Activated T-cell treated with anti-CD3 and anti-CD28 coated beads, Interleukin-2, amount 50 U/mL, for 4 hours (primary cell): ENCODE measurements at regions not wholly inside any gene's neighbourhood (a gene's known extent, or its start where the extent isn't known, plus 50 kb on each side); places are given as distances from the start of the nearest gene placed in this dataset.

ENCODE experiments used
- ATAC-seq, 2 donors: fragments of 200-7000 bp; cut with Tn5 transposase; one replicate each; pipeline ENCODE4 v1.10.0; 2021
- DNase-seq: peaks from one replicate; pipeline ENCODE4 v3.0.0-alpha.2; 2020
- H3K27me3 Mint-ChIP-seq: one replicate; pipeline ENCODE4 v1.8.0; 2021; ENCODE audit warnings: low read depth, mixed read lengths
- H3K36me3 Mint-ChIP-seq: one replicate; pipeline ENCODE4 v1.8.0; 2022; ENCODE audit warnings: mixed read lengths; ENCODE audit not compliant: insufficient read depth
- H3K4me1 Mint-ChIP-seq: one replicate; pipeline ENCODE4 v1.8.0; 2021; ENCODE audit warnings: low read depth, mixed read lengths
- H3K4me3 Mint-ChIP-seq: one replicate; pipeline ENCODE4 v1.8.0; 2021; ENCODE audit warnings: mild to moderate bottlenecking, moderate library complexity, mixed read lengths
- H3K9me3 Mint-ChIP-seq: one replicate; pipeline ENCODE4 v1.8.0; 2021; ENCODE audit warnings: mixed read lengths

DNA sequence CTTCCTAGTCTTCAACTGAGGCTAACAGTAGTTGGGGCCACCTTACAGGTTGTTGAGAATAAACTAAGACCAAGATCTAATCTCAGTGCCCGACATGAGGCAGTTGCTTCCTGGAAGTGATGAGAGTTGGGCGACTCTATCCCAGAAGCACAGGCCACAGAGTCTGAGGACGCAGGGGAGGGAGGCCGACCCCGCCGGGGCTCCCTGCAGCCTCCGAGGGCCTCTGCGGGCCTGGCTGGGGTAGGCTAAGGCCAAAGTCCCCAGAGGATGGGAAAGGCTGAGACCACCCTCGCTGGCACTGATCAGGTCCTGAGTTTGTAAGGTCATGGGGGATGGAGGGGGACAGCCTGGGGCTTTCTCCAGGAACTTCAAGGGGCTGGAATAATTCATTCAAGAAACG lies 74.0 kb downstream of the ENGASE start:
- Mint-ChIP-seq H3K4me1 (no peaks in the 10 kb centered on the region), H3K36me3 (no peaks in the 10 kb centered on the region), H3K4me3 (no peak overlapping the region), H3K27me3 (peaks cover 8% of the 10 kb centered on the region), H3K9me3 (no peaks in the 10 kb centered on the region)
- ATAC-seq (no peak), DNase-seq (no peak)

DNA sequence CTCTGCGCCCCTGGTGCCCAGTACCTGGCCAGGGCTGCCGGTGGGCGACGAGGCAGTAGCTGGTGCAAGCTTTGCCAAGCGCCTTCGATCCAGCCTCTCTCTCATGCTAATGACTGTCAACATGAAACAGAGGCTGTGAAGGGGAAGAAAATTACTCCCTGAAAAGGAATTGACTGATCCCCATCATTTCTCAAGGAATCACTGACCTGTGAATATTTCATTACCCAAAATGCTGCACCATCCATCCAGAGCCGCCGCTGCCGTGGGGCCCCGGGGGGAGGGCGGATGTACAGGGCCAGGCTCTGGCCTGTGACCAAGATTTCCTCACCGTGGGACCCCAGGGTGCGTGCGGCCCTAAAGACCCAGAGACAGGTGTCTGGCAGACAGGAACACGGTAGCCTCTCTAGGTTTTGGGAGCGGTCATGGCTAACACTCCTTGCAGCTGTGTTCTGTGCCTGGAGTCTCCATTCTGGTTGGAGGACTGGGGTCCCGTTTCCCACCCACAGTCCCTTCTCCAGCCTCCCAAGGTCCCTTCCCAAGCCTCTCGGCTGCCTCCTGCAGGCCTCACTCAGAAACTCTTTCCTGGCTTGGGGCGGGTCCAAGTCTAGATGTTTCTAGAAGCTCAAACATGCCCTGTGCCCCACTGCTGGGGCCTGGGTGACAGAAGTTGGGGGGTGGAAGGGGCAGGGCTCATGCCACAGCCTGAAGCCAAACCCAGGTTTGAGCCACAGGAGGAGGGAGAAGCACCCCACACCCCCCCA lies 73.3 kb downstream of the ENGASE start:
- no peak overlapping the region for H3K4me3 Mint-ChIP-seq
- no peaks in the 10 kb centered on the region for H3K4me1 Mint-ChIP-seq
- no peaks in the 10 kb centered on the region for H3K9me3 Mint-ChIP-seq
- ATAC-seq: no peak
- no peak for DNase-seq
- no peaks in the 10 kb centered on the region for H3K36me3 Mint-ChIP-seq
- H3K27me3 Mint-ChIP-seq: peaks cover 8% of the 10 kb centered on the region

DNA sequence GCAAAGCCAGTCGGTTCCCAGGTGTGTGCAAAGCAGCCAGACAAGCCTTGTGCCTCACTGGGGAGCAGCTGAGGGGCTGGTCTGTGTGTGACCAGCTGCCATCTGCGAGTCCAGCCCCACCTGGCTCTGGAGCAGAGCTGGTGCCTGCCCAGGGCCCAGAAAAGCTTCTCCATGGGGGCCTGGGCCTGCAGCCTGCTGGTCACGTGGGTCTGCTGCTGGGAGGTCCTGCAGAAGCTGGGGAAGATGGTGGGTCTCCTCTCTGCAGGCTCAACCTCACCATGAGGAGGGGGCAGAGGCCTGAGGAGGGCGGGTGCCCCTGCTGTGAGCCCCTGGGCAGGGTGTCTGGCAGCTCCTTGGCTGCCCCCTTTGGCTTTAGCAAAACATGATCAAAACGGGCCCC lies 71.9 kb downstream of the ENGASE start:
- Mint-ChIP-seq H3K4me1 (no peaks in the 10 kb centered on the region), H3K4me3 (no peak overlapping the region), H3K9me3 (no peaks in the 10 kb centered on the region), H3K27me3 (peaks cover 13% of the 10 kb centered on the region), H3K36me3 (no peaks in the 10 kb centered on the region)
- ATAC-seq (no peak), DNase-seq (no peak)

- Mint-ChIP-seq H3K36me3 (no peaks in the 10 kb centered on the region), H3K4me1 (no peaks in the 10 kb centered on the region), H3K4me3 (no peak overlapping the region), H3K27me3 (peaks cover 11% of the 10 kb centered on the region), H3K9me3 (no peaks in the 10 kb centered on the region)
- no peak for ATAC-seq
- no peak for DNase-seq
Observed at GRCh38 chr17:79145548-79145947, 70.9 kb downstream of the ENGASE start.

GRCh38 chr17:79144133-79144532 lies 69.5 kb downstream of the ENGASE start:
- no peak overlapping the region for H3K4me3 Mint-ChIP-seq
- no peak for ATAC-seq
- peaks cover 11% of the 10 kb centered on the region for H3K27me3 Mint-ChIP-seq
- H3K9me3 Mint-ChIP-seq: no peaks in the 10 kb centered on the region
- no peaks in the 10 kb centered on the region for H3K36me3 Mint-ChIP-seq
- no peak for DNase-seq
- H3K4me1 Mint-ChIP-seq: no peaks in the 10 kb centered on the region

- no peak for DNase-seq
- no peak for ATAC-seq
- Mint-ChIP-seq H3K27me3 (peaks cover 12% of the 10 kb centered on the region), H3K4me1 (no peaks in the 10 kb centered on the region), H3K9me3 (no peaks in the 10 kb centered on the region), H3K36me3 (no peaks in the 10 kb centered on the region), H3K4me3 (no peak overlapping the region)
Observed at GRCh38 chr17:79142375-79142774, 67.8 kb downstream of the ENGASE start.

DNA sequence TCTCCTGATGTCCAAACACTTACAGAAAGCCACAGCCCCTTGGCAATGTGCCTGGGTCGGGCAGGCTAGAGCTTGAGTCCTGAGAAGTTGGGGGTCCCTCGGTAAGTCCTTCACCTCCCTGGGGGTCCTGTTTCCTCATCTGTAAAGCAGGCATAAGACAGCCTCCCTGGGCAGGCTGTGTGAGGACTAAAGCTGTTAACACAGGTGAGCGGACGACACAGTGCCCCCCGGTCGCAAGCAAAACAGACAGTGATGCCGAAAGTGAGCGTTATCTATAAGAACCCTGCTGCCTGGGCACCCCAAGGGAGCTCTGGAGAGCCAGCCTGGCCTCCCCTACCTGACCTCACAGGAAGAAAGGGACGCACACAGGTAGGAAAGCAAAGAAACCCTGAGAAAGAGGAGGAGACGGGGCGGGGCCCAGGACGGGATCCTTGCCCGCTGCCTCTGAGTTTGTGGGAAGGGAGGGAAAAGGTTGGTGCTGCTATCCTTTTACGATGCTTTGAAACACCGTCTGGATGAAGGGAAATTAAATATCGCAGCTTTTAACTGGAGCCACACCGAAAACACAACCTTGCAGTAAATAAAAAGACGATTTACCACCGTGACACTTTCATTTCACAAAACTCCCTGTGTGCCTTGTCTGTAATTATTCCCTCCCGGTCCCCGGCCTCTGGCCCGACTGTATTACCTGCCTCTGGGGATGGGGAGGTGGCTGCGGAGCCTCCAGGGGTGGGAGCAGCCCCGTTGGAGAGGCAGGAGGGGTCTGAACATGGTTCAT lies 67.1 kb downstream of the ENGASE start:
- H3K4me1 Mint-ChIP-seq: no peaks in the 10 kb centered on the region
- H3K36me3 Mint-ChIP-seq: no peaks in the 10 kb centered on the region
- no peaks in the 10 kb centered on the region for H3K9me3 Mint-ChIP-seq
- DNase-seq: no peak
- no peak overlapping the region for H3K4me3 Mint-ChIP-seq
- peaks cover 17% of the 10 kb centered on the region for H3K27me3 Mint-ChIP-seq
- no peak for ATAC-seq

DNA sequence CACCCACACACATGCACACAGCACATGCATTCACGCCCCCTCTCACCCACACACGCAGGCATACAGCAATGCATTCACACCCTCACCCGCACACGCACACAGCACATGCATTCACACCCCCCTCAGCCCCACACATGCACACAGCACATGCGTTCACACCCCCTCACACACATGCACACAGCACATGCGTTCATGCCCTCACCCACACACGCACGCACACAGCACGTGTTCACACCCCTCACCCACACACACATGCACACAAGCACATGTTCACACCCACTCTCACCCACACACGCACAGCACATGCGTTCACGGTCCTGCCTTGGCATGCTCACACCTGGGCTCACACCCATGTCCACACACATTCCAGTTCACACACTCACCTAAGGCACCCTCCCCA lies 64.2 kb downstream of the ENGASE start:
- no peaks in the 10 kb centered on the region for H3K4me1 Mint-ChIP-seq
- no peaks in the 10 kb centered on the region for H3K9me3 Mint-ChIP-seq
- peaks cover 30% of the 10 kb centered on the region for H3K27me3 Mint-ChIP-seq
- ATAC-seq: no peak
- no peak for DNase-seq
- H3K36me3 Mint-ChIP-seq: no peaks in the 10 kb centered on the region
- H3K4me3 Mint-ChIP-seq: no peak overlapping the region

- Mint-ChIP-seq H3K9me3 (no peaks in the 10 kb centered on the region), H3K27me3 (peaks cover 33% of the 10 kb centered on the region), H3K4me3 (no peak overlapping the region), H3K4me1 (no peaks in the 10 kb centered on the region), H3K36me3 (no peaks in the 10 kb centered on the region)
- ATAC-seq (no peak), DNase-seq (no peak)
Observed at GRCh38 chr17:79137789-79138165, 63.2 kb downstream of the ENGASE start.

DNA sequence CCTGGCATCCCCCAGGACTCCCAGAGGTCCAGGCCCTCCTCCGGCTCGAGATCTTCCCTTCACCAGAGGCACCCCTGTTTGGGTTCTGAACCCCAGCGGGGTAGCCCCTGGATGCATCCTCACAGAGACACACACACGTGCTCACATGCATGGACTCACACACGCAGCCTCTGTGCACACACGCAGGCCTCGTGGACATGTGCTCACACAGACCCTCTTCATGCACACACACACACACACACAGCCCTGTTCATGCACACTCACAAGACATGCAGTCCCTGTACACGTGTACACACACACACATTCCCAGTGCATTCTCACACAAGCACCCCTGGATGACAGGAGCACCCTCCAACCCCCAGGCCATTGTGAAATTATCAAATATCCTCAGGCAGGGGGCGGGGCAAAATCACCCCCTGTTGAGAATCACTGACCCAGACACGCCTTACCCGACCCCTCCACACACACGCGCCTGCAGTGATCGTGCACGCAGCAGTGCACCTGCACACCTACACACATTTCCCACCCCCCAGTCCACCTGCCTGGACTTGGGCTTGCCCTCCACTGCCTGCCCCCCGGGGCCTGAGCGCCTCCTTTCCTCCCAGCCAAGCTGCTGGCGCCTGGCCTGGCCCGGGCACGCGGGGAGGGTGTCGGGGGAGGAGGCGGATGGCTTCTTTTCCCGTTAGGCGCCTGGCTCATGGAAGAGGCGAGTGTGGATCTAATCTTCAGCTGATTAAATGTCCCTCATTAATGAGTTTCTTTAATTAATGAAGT lies 62.6 kb downstream of the ENGASE start:
- no peak for ATAC-seq
- H3K36me3 Mint-ChIP-seq: no peaks in the 10 kb centered on the region
- no peak overlapping the region for H3K4me3 Mint-ChIP-seq
- peaks cover 32% of the 10 kb centered on the region for H3K27me3 Mint-ChIP-seq
- H3K4me1 Mint-ChIP-seq: no peaks in the 10 kb centered on the region
- DNase-seq: no peak
- no peaks in the 10 kb centered on the region for H3K9me3 Mint-ChIP-seq

GRCh38 chr17:79136596-79136995 lies 62.0 kb downstream of the ENGASE start:
- Mint-ChIP-seq H3K4me1 (no peaks in the 10 kb centered on the region), H3K27me3 (peaks cover 29% of the 10 kb centered on the region), H3K36me3 (no peaks in the 10 kb centered on the region), H3K9me3 (no peaks in the 10 kb centered on the region), H3K4me3 (no peak overlapping the region)
- DNase-seq (no peak), ATAC-seq (no peak)
